HG02840 (cell line): ENCODE measurements at regions not wholly inside any gene's neighbourhood (a gene's known extent, or its start where the extent isn't known, plus 50 kb on each side); places are given as distances from the start of the nearest gene placed in this dataset.

Source experiments
- ATAC-seq: cut with Tn5 transposase; IDR thresholded peaks from one replicate; pipeline ENCODE4 v1.9.1; 2021; ENCODE audit warnings: mild to moderate bottlenecking, moderate library complexity, moderate number of reproducible peaks; ENCODE audit not compliant: unreplicated experiment, low FRiP score

DNA sequence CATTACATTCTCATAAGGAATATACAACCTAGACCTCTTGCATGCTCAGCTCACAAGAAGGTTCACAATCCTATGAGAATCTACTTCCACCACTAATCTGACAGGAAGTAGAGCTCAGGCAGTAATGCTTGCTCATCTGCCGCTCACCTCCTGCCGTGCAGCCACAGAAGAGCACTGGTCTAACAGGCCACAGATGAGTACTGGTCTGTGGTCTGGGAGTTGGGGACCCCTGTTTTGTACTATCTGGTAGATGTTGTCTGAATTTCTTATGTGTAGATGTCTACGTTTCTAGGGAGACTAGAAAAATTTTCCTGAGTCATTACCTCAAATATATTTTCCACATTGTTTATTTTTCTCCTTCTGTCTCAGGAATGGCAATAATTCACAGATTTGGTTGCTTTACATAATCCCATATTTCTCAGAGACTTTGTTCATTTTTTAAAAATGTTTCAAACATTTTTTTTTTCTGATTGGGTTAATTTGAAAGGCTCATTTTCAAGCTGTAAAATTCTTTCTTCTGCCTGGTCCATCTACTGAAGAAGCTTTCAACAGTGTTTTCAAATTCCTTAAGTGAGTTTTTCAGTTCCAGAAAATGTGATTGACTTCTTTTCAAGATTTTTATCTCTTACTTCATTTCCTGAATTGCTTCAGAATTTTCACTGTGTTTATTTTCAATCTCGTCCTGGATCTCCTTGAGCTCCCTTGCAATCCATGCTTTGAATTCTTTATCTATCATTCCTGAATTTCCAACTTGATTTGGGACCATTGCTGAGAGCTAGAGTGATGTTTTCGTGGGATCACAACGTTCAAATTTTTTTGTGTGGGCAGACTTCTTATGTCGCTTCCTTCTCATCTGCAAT is 1322.2 kb downstream of the PCDH9 start:
- no peak for ATAC-seq

DNA sequence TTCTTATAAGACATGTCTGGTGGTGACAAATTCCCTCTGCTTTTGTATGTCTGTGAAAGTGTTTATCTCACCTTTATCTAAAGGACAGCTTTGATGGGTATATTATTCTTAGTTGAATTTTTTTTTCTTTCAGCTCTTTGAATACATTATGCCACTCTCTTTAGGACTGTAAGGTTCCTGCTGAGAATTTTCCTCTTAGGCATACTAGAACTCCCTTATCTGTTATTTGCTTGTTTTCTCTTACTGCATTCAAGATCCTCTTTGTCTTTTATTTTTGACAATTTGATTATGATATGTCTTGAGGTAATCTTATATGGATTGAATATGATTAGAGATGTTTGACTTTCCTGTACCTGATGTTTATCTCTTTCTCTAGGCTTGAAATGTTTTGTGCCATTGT is 1328.4 kb downstream of the PCDH9 start:
- no peak for ATAC-seq

DNA sequence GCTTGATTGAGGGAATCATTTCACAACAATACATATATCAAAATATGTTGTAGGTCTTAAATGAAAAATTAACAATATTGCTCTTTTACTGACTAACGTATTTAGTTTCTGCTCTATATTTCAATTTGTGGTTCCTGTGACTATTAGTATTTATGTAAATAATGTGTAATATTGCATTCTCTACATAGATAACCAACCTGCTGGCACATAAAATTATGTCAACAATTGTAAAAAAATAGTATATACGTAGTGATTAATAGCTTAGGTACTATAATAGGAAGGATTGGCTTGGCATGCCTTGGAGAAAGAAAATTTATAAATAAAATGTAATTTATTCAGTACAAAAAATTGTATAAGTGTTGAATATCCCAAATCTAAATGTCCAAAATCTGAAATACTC is 1336.1 kb downstream of the PCDH9 start:
- no peak for ATAC-seq

DNA sequence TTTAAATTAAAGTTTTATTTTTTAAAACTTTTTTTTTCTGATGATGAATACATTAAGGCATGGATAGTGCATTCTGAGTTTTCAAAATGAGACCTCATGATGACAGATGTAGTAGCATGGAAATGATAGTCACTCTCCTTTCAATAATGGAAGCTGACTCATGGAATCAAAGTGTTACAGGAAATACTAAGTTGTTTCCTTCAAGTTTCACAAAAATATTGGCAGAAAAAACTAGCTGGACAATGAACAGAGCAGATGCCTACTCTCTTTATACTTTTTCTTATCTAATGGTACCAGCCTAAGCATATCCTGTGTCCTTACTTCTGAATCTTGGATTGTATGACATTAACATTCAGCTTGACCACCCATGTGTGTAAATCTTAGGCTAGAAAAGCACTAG is 1337.3 kb downstream of the PCDH9 start:
- no peak for ATAC-seq

DNA sequence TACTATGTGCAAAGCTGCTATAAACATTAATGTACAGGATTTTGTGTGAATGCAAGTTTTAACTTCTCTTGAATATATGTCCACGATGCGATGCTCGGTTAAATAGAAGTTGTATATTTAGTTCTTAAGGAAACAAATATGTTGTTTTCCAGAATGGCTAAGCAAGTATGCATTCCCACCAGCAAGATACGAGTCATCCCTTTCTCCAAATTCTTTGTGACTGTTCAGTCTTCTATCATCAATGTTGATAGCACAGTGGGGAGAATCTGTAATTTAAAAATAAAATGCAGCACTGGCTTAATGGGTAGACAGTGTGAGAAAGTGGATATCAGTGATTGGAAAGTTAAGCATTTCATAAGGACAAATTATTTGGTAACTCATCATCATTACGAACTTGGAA is 1340.8 kb downstream of the PCDH9 start:
- no peak for ATAC-seq

DNA sequence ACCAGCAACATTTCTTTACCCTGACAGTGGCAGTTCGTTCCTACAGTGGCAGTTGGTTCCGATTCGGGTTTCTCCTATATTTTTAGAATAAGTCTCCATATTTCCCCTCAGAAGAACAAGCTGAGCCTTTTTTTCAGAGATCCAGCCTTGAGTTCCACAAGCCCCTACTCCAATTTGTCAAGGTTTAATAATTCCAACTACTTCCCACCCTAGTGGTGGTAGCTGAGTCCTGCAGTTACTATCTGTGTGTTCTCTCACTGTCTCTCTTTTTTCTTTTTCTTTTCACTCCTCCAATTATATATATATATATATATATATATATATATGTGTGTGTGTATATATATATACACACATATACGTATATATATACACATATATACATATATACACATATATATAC is 1347.3 kb downstream of the PCDH9 start:
- ATAC-seq = no peak

DNA sequence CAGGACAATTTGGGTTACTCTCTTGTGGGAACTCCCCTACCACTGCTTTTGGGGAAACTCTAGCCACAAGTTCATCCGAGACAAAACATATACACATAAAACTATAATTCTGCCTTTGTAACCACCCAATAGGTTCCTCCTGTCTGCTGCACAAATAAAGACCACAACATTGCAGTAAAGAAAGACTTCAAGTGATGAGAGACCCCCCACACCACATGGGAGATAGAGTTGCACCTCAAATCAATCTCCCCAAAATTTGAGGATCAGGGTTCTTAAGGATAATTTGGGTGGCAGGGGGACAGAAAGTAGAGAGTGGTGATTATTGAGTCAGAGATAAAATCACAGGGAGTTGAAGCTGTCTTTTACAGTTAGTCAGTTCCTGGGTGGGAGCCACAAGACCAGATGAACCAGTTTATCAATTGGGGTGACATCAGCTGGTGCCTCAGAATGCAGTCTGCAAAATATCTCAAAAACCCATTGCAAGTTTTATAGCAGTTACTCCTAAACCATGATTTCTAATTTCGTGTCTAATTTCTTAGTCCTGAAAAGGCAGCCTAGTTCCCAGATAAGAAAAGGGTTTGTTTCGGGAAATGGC is 1348.5 kb downstream of the PCDH9 start:
- no peak for ATAC-seq

DNA sequence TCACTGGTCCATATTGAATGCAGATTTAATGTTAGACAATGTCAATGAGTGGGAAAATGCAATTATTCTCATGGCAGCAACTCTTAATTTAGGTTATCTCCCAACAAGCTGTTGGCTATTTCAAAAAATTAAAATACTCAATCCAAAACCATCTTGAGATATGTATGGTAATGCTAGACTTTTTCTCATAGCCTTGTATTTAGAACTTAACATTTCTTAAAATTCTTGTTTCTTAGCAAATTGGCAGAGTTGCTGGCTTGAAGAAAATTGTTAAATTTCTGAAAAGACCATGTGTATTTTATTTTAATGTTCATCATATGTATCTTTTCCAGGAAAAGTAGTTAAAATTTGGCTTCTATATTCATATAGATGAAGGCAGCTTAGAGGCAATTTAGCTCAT is 1355.1 kb downstream of the PCDH9 start:
- ATAC-seq = no peak

DNA sequence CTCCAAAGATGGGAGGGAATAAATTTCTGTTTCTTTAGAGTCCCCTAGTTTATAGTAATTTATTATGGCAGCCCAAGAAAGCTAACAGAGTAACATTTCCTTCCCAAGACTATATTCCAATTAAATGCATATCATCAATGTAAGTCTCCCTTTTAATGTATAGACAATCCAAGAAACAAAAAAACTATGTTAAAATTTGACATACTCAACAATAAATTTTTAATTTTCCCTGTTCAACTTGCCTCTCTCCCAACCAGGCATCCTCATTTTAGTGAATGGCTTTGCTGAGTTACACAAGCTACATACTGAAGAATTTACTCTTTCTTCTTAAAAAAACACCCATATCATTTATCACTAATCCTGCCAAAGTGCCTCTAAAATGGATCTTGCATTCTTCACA is 1357.7 kb downstream of the PCDH9 start:
- no peak for ATAC-seq

DNA sequence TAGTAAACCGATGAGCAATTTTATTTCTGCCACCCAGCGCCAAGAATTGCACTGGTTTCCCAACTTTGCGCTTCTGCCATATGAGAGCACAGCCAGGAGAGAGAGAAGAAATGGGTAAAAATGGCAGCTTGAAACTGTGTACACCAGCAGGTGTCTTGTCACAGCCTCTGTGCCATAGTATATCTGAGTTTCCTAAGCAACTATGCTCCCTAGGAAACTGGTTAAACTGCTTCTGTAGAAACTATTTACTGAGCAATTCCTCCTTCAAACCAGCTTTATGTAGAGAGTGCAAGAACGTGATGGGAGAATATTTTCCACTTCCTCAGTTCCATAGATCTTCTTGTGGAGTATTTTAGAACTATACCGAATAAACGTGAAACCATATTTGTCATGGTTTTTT is 1361.3 kb downstream of the PCDH9 start:
- no peak for ATAC-seq

DNA sequence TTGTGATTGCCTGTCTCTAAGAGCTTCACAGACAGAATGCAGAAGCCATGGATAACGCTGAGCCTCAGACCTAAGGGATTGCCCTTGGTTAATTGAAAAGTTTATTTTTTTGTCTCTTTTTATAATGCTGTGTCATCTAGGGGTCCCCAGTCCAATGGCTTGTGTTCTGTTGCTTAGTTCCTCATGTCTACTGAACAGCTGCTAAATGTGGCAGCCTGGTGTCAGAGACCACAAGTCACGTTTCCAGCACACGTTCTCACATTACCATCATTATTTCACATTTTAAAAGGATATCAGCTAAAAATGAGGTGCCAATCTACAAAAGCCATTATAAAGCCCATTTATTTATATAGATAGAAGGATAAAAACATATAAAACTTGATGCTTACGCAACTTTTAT is 1362.0 kb downstream of the PCDH9 start:
- no peak for ATAC-seq

DNA sequence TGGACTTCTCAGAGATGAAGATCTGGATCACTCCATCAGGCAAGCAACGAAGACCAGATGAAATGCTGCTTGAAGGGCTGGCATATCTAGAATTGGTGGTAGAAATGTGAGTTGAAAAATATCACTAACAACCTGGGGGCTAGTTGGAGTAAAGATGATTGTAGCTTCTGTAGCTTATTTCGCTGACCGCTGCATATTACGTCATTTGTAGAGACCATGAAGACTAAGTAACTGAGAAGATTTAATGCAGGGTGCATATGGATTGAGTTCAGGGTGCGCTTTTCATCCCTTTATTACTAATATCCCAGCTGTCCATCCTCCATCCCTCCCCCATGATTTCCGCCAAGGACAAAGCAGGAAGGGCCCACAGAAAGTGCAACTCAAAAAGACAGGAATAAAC is 1364.0 kb downstream of the PCDH9 start:
- no peak for ATAC-seq

DNA sequence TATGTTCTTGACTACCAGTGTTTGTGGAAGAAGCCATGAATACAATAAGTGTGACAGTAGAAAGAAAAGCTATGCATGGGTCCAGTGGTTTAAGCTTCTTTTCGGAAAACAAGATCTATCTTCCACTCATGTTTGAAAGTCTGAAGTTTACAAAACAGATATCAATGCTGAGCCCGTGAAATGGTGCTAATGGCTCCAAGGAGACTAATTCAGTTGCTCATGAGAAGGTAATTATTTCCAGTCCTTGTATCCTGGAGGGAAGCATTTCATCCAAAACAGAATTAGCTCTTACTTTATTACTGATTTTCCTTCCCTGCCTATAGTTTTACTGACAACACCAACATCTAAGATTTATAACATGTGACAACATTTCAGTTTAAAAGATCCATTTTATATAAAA is 1364.9 kb downstream of the PCDH9 start:
- ATAC-seq = no peak

DNA sequence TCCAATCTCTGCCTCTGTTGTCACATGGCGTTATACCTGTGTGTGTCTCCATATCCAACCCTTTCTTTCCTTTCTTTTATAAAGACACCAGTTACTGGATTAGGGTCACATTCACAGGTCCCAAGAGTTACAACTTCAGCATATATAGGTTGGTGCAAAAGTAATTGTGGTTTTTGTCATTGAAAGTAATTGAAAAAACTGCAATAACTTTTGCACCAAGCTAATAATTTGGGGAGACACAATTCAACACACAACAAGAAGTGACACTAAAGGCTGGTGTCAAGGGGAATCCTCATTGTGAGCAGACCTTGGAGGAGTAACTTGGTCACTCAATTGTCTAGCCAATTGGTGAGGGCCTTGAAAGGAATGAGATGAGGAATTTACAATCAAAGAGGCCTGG is 1366.1 kb downstream of the PCDH9 start:
- no peak for ATAC-seq

DNA sequence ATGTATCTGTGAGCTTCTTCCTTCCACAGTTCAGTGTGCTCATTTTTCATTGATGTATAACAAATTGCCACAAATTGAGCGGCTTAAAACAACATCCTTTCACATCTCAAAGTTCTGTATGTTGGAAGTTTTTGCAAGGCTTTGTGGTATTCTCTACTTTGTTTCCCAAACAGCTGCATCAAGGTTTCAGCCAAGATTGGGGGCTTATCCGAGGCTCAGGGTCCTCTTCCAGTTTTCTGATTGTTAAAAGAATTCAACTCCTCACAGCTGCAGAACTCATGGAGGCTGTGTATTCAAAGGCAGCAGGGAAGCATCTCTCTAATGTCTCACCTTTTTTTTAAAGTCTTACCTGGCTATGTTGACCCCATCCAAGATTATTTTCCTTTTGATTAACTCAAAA is 1369.8 kb downstream of the PCDH9 start:
- no peak for ATAC-seq

DNA sequence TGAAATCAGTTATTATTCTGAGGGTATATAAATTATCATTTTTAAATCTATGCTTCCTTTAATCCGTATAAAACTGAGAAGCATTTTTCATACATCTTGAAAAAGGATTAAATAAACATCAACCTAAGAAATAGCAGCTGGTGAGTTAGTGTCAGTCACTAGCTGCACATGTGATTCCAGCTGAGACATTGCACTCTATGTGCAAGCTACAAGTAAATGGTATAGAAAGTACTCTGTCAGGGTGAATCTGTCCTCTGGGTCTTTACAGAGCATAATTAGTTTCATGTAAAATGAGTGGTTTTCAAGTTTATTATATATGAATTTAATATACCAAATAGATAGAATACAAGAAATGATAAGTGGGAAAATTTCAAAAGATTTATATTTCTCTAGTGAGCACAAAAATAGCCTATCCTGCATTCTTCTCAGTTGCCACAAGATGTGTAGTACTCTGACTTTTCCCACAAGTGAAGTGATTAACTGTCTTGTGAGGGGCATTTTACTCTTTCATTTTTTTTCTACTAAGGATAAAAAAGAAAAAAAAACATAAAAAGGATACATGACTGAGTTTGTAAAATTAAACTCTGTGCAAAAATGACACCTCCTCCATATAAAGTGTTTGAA is 1372.1 kb downstream of the PCDH9 start:
- no peak for ATAC-seq

DNA sequence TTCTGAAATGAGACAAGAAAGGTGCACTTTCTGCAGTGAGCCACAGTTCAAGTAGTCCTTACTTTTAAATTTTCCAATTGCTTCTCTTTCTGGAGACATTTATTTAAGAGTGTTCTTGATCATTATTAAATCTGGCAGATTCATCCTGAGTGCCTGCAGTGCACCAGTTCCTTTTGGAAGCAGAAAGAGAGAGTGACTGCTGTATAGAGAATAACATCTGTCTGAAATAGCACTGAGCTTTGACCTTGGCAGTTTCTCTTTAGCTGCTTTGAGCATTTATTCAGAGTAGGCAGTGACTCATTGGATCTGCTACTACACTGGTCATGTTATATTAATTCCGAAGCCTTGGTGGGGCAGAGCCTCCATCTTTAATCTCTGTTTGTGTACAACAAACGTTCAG is 1373.7 kb downstream of the PCDH9 start:
- ATAC-seq = no peak

DNA sequence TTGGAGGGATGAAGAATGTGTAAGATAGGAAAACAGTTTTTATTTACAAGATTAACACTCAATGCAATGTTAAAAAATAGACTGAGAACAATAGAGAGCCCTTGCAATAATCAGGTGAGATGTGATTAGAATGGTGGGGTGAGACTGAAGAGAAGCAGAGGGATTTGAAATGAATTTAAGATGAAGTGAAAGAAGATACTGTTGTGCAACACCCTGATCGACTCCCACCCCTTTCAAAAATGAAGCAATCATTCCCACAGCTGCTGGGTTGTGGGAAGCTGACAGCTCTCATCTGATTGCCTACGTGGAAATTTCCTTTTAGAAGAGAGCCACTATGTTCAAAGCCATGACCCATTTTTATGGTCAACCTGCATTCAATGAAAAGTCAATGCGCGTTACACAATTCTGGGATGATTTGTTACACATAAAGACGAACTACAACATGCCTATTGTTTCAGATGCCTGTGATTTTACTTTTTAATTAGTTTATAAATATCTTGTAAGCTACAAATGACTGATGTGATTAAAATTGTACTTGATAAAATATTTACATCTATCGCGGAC is 1374.8 kb downstream of the PCDH9 start:
- no peak for ATAC-seq

DNA sequence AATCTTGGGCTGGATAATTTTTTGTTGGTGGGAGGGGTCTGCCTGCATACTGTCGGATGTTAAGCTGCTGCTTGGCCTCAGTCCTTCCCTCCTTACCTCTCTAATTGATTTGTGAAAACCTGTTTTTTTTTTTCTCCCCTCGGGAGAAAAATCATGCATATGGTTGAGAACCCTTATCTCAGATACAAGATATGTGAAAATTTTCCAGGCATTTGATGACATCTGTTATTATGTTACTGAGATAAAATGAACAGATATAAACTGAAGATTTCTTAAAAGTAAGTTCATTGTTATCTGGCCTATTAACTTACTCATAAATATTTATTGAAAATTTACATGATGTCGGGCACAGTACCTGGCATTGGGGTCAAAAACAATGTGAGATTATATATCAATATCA is 1375.7 kb downstream of the PCDH9 start:
- no peak for ATAC-seq

DNA sequence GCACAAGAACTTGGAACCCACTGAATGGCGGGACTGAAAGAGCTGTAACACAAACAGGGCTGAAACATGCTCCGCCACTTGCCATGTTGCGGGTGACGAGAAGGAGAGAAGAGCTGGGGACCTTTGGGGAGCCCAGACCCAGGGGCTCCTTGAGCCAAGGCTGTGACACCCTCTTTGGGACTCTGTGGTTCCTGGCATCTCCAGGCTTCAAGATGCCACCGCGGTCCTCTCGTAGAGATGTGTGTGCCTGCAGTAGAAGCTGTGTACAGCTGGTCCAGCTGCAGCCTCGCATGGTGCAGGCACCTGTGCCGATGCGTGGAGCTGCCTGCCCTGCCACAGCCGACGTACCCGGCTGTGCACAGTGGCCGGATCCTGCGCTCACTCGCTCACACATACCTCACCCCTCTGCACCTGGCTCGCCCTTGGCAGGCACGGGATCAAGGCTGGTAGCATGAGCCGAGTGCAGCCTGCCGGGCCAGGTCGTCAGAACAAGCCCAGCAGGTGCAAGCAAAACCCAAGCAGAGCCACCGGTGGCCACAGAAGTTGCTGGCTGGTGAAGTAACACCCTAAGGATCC is 1385.8 kb downstream of the PCDH9 start:
- ATAC-seq = no peak

DNA sequence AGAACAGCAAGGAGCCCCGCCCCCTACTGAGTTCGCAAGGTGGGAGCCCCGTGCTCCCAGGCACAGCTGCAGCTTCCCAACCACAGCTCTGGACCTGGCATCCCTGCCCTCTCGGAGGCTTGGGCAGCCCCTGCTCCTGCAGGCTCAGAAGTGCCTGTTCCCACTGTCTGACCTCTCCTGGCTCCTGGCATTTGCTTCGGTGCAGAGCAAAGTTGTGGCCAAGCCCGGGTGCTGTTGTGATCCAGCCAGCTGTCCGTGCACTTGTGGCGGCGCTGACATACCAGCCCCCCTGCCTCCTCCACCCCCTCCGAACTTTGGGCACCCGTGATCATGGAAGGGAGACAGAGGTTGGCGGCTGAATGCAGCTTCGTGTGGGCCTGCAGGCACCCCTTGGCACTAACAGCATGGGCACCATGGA is 1386.8 kb downstream of the PCDH9 start:
- ATAC-seq = no peak
